HepG2 (cell line): ENCODE measurements at regions not wholly inside any gene's neighbourhood (a gene's known extent, or its start where the extent isn't known, plus 50 kb on each side); places are given as distances from the start of the nearest gene placed in this dataset.

ENCODE experiments used
- ATAC-seq: fragments of 200-7000 bp; cut with Tn5 transposase; 3 replicates; pipeline ENCODE4 v1.9.1; 2020; ENCODE audit warnings: mild to moderate bottlenecking, moderate library complexity
- BruUV-seq: library from RNA; stranded (reverse); fragments of 400-500 nt; replicated peaks from 2 replicates; lab custom pipeline; 2021; lab: Mats Ljungman, UMichigan
- CTCF ChIA-PET: fragments of 300-600 bp; formaldehyde crosslinking; extraction: SDS; loops from one replicate; lab custom pipeline; 2021; ENCODE audit warnings: low total read pairs, inconsistent platforms, low intra/inter-chr PET ratio; lab: Yijun Ruan, JAX
- POLR2A ChIA-PET: fragments of 350-600 bp; sonication (Branson Sonifier 250); formaldehyde crosslinking; loops from one replicate; lab custom pipeline; 2020; ENCODE audit warnings: antibody characterized with exemption, inconsistent platforms; lab: Yijun Ruan, JAX
- DNase-seq: peaks from one replicate; pipeline ENCODE4 v3.0.0-alpha.2; 2015; ENCODE audit warnings: low spot score
- FAIRE-seq: peaks from 3 replicates; lab custom pipeline; 2011; peaks lifted over from hg19 to GRCh38; lab: Jason Lieb, UNC
- H2AFZ ChIP-seq: one replicate; pipeline ENCODE4 v1.6.1; 2011; ENCODE audit warnings: low read length, inconsistent platforms
- H3K27ac ChIP-seq: fragments of 300-600 bp; 3 replicates; pipeline ENCODE4 v1.8.0; 2011; ENCODE audit warnings: mixed run types, mild to moderate bottlenecking, mixed read lengths, low read length, inconsistent platforms; ENCODE audit not compliant: insufficient read depth; ENCODE audit errors: extremely low read length
- H3K27me3 ChIP-seq, 2 experiments: fragments of 200-600 bp in 1 of 2; 2 replicates in 1 of 2; 3 replicates in 1 of 2; pipeline versions ENCODE4 v1.6.0 to v1.8.0; 2011; ENCODE audit warnings: low read length in 2 of 2, mild to moderate bottlenecking in 2 of 2, moderate library complexity in 2 of 2, inconsistent platforms in 1 of 2; ENCODE audit not compliant: insufficient read depth in 2 of 2, control insufficient read depth in 1 of 2
- H3K36me3 ChIP-seq, 2 experiments: fragments of 200-600 bp in 1 of 2; replicated peaks in 1 of 2; 2 replicates in 1 of 2; 3 replicates in 1 of 2; pipeline versions ENCODE4 v1.5.1 to v1.8.0; 2011; ENCODE audit warnings: low read length in 2 of 2, inconsistent platforms in 1 of 2; ENCODE audit not compliant: insufficient read depth in 2 of 2, control insufficient read depth in 1 of 2
- H3K4me1 ChIP-seq: 2 replicates; pipeline ENCODE4 v1.5.1; 2012; ENCODE audit warnings: low read length, inconsistent platforms; ENCODE audit not compliant: insufficient read depth
- H3K4me2 ChIP-seq: 2 replicates; pipeline ENCODE4 v1.6.0; 2011; ENCODE audit warnings: low read depth, low read length, inconsistent platforms
- H3K4me3 ChIP-seq, 3 experiments: fragments of 200-600 bp in 1 of 3; sonication (generic), shearing (Covaris generic) in 1 of 3; replicated peaks in 1 of 3; 2 replicates each; pipeline ENCODE4 v1.5.1; 2011 to 2016; ENCODE audit warnings: low read length in 3 of 3, inconsistent platforms in 2 of 3, low read depth in 2 of 3, mild to moderate bottlenecking in 2 of 3, control low read depth in 1 of 3, mixed read lengths in 1 of 3; ENCODE audit not compliant: insufficient read depth in 1 of 3
- H3K79me2 ChIP-seq: one replicate; pipeline ENCODE4 v1.6.1; 2011; ENCODE audit warnings: low read length, inconsistent platforms; ENCODE audit not compliant: insufficient read depth
- H3K9ac ChIP-seq: 2 replicates; pipeline ENCODE4 v1.6.0; 2011; ENCODE audit warnings: mild to moderate bottlenecking, low read depth, low read length, inconsistent platforms; ENCODE audit not compliant: insufficient read depth
- H3K9me3 ChIP-seq: 2 replicates; pipeline ENCODE4 v1.5.1; 2012; ENCODE audit warnings: mild to moderate bottlenecking, low read length
- H4K20me1 ChIP-seq: 2 replicates; pipeline ENCODE4 v1.6.0; 2011; ENCODE audit warnings: inconsistent platforms, mild to moderate bottlenecking, low read length, moderate library complexity; ENCODE audit not compliant: insufficient read depth
- ATF7 ChIP-seq, 2 experiments: fragments of 450-650 bp in 1 of 2; sonication (generic) in 1 of 2; formaldehyde crosslinking in 1 of 2; IDR thresholded peaks; 2 replicates each; pipeline versions ENCODE4 v1.4.0 to v1.6.1; 2016 to 2020; ENCODE audit warnings: antibody characterized with exemption in 1 of 2, mild to moderate bottlenecking in 1 of 2, missing genetic modification reagents in 1 of 2
- CBX5 ChIP-seq: sonication (generic); formaldehyde crosslinking; IDR thresholded peaks from 2 replicates; pipeline ENCODE4 v1.4.0; 2020; ENCODE audit warnings: missing genetic modification reagents, borderline replicate concordance
- HBP1 ChIP-seq: IDR thresholded peaks from 2 replicates; pipeline ENCODE4 v1.6.1; 2016; ENCODE audit warnings: low read depth, control low read depth
- HES4 ChIP-seq: sonication (generic); formaldehyde crosslinking; IDR thresholded peaks from 2 replicates; pipeline ENCODE4 v1.9.0; 2021; ENCODE audit warnings: mild to moderate bottlenecking, missing genetic modification reagents, borderline replicate concordance
- HIC2 ChIP-seq: sonication (generic); formaldehyde crosslinking; IDR thresholded peaks from 2 replicates; pipeline ENCODE4 v1.9.0; 2022; ENCODE audit warnings: low read depth, missing genetic modification reagents
- KLF11 ChIP-seq: IDR thresholded peaks from 2 replicates; pipeline ENCODE4 v1.6.1; 2016; ENCODE audit warnings: missing compliant biosample characterization
- RFX3 ChIP-seq: IDR thresholded peaks from 2 replicates; pipeline ENCODE4 v1.6.1; 2016; ENCODE audit warnings: missing biosample characterization, missing genetic modification reagents
- SYNCRIP ChIP-seq: fragments of 200-400 bp; formaldehyde crosslinking; IDR thresholded peaks from 2 replicates; pipeline ENCODE4 v1.6.1; 2018; ENCODE audit warnings: mild to moderate bottlenecking, low read depth, low read length; ENCODE audit not compliant: insufficient read depth
- TFAP4 ChIP-seq: sonication (generic); IDR thresholded peaks from 2 replicates; pipeline ENCODE4 v1.6.1; 2016; ENCODE audit warnings: low read depth, borderline replicate concordance
- ZHX1 ChIP-seq: sonication (generic); formaldehyde crosslinking; IDR thresholded peaks from 2 replicates; pipeline ENCODE4 v1.8.1; 2022; ENCODE audit warnings: low read depth, mild to moderate bottlenecking, missing genetic modification reagents
- ZNF556 ChIP-seq: sonication (generic); formaldehyde crosslinking; IDR thresholded peaks from 2 replicates; pipeline ENCODE4 v1.4.0; 2020; ENCODE audit warnings: mild to moderate bottlenecking, missing genetic modification reagents, borderline replicate concordance
- ZNF574 ChIP-seq: sonication (generic); formaldehyde crosslinking; IDR thresholded peaks from 2 replicates; pipeline ENCODE4 v1.4.0; 2020; ENCODE audit warnings: missing genetic modification reagents
- ZNF605 ChIP-seq: sonication (generic); formaldehyde crosslinking; IDR thresholded peaks from 2 replicates; pipeline ENCODE4 v1.8.0; 2022; ENCODE audit warnings: mild to moderate bottlenecking, missing genetic modification reagents
- ZNF678 ChIP-seq: sonication (generic); formaldehyde crosslinking; IDR thresholded peaks from 2 replicates; pipeline ENCODE4 v1.4.0; 2020; ENCODE audit warnings: mild to moderate bottlenecking, missing genetic modification reagents
- ZSCAN30 ChIP-seq: sonication (generic); formaldehyde crosslinking; IDR thresholded peaks from 2 replicates; pipeline ENCODE4 v1.5.0; 2020; ENCODE audit warnings: mild to moderate bottlenecking, missing genetic modification reagents
- whole genome bisulfite sequencing: methylation state at CpG from one replicate; pipeline ENCODE4 v1.1.6; 2017; ENCODE audit warnings: low lambda C conversion rate; 5-methylcytosine and 5-hydroxymethylcytosine counted together
- in situ Hi-C: cut with HindIII; loops from 2 replicates; pipeline ENCODE4 v1.10.0; 2017; ENCODE audit warnings: low pct_unique_long_range_greater_than_20kb; ENCODE audit not compliant: extremely low pct_ligation_motif_present
- intact Hi-C: fragments of 100-400 bp; cut with micrococcal nuclease; formaldehyde crosslinking; loops from one replicate; pipeline ENCODE4 v1.10.0; 2022; ENCODE audit not compliant: unreplicated experiment

GRCh38 chr18:57249179-57249578 lies 102.3 kb downstream of the BOD1L2 start (continued):
- TF ChIP-seq SYNCRIP (no peak), HIC2 (no peak), ZNF678 (no peak), HBP1 (CRISPR knock-in tag) (no peak), KLF11 (CRISPR knock-in tag) (no peak), CBX5 (CRISPR knock-in tag) (no peak), ZNF605 (CRISPR knock-in tag) (no peak)

GRCh38 chr18:57249883-57250282 lies 102.5 kb upstream of the ST8SIA3 start:
- no peaks in the 10 kb centered on the region for H4K20me1 ChIP-seq
- H3K4me3 ChIP-seq: no peak overlapping the region
- peaks cover 0 to 2% of the 10 kb centered on the region in 2 experiments; a peak in 3 of 5 replicates for H3K27me3 ChIP-seq
- in situ Hi-C loops: no loop called here
- CTCF ChIA-PET: no interaction called here
- no peak for ATAC-seq
- POLR2A ChIA-PET: no interaction called here
- H3K9ac ChIP-seq: no peak overlapping the region
- H3K4me2 ChIP-seq: no peak overlapping the region
- no peak for DNase-seq
- 61% methylated on average over 3 of the region's 3 CpGs for WGBS
- FAIRE-seq: no peak
- BruUV-seq: no TSS peak
- H3K27ac ChIP-seq: no peak overlapping the region
- H3K36me3 ChIP-seq: no peaks in the 10 kb centered on the region
- H3K4me1 ChIP-seq: no peaks in the 10 kb centered on the region
- no peaks in the 10 kb centered on the region for H3K9me3 ChIP-seq
- TF ChIP-seq ZNF574 (CRISPR knock-in tag) (no peak), TFAP4 (no peak), ZNF556 (no peak), RFX3 (CRISPR knock-in tag) (no peak), ZHX1 (CRISPR knock-in tag) (no peak), ATF7 (IDR thresholded peaks at IDR 0.05) (no peak), ATF7 (CRISPR knock-in tag; IDR thresholded peaks at IDR 0.05) (no peak), HES4 (CRISPR knock-in tag) (no peak), ZSCAN30 (CRISPR knock-in tag) (no peak)
- H3K79me2 ChIP-seq: no peaks in the 10 kb centered on the region
- H2AFZ ChIP-seq: no peak overlapping the region
- intact Hi-C loops: no loop called here
